ENCODE measurements at regions not wholly inside any gene's neighbourhood (a gene's known extent, or its start where the extent isn't known, plus 50 kb on each side); places are given as distances from the start of the nearest gene placed in this dataset.

DNA sequence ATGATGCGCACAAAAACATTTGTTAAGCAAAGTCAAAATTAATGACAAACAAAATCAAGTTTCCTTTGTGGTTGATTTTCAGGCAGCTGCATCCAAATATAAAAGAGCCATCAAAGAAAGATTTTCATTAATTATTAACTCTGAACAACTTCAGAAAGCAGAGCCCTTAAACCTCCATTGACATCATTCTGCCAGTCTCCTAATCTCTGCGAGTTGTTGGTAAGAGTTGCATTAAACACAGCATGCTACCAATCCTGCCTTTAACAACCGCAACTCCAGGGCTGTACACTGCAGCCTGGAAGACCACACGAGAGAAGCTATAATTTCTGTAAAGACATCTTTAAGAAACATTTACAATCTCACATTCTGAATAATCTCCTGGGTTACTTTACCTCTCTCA is 204.6 kb downstream of the NR2F2 start:
- no peak for TF ChIP-seq Cebpa-rat (IDR thresholded peaks at IDR 0.05)
- H3K9ac ChIP-seq = no peak overlapping the region
- no peaks in the 10 kb centered on the region for H4K20me1 ChIP-seq
- H3K27ac ChIP-seq = no peak overlapping the region
- no peak overlapping the region for H3K4me3 ChIP-seq
- H3K36me3 ChIP-seq = no peaks in the 10 kb centered on the region
- H3K4me1 ChIP-seq = no peaks in the 10 kb centered on the region
- H3K27me3 ChIP-seq = no peaks in the 10 kb centered on the region
- no peak overlapping the region for H3K4me2 ChIP-seq
- no peaks in the 10 kb centered on the region for H3K9me3 ChIP-seq (replicated peaks in 1 of 11)

- no peak overlapping the region for H3K27ac ChIP-seq
- H4K20me1 ChIP-seq = no peaks in the 10 kb centered on the region
- H3K4me1 ChIP-seq = no peaks in the 10 kb centered on the region
- H3K9ac ChIP-seq = no peak overlapping the region
- no peak for TF ChIP-seq Cebpa-rat (IDR thresholded peaks at IDR 0.05)
- no peaks in the 10 kb centered on the region for H3K9me3 ChIP-seq (replicated peaks in 1 of 11)
- H3K4me2 ChIP-seq = no peak overlapping the region
- no peaks in the 10 kb centered on the region for H3K27me3 ChIP-seq
- H3K4me3 ChIP-seq = no peak overlapping the region
- no peaks in the 10 kb centered on the region for H3K36me3 ChIP-seq
Observed at GRCh38 chr15:96538491-96538890, 208.0 kb downstream of the NR2F2 start.

GRCh38 chr15:96540283-96540682 is 209.8 kb downstream of the NR2F2 start:
- no peaks in the 10 kb centered on the region for H3K27me3 ChIP-seq
- no peak for TF ChIP-seq Cebpa-rat (IDR thresholded peaks at IDR 0.05)
- no peak overlapping the region for H3K4me2 ChIP-seq
- no peaks in the 10 kb centered on the region for H3K4me1 ChIP-seq
- no peak overlapping the region for H3K4me3 ChIP-seq
- H3K27ac ChIP-seq = no peak overlapping the region
- H3K9ac ChIP-seq = no peak overlapping the region
- H3K36me3 ChIP-seq = no peaks in the 10 kb centered on the region
- H4K20me1 ChIP-seq = no peaks in the 10 kb centered on the region
- no peaks in the 10 kb centered on the region for H3K9me3 ChIP-seq (replicated peaks in 1 of 11)

GRCh38 chr15:96542130-96542770 is 211.8 kb downstream of the NR2F2 start:
- Histone ChIP-seq H3K4me1 (no peaks in the 10 kb centered on the region), H3K9ac (no peak overlapping the region)

GRCh38 chr15:96544162-96544756 is 213.8 kb downstream of the NR2F2 start:
- H3K27me3 ChIP-seq = no peaks in the 10 kb centered on the region
- no peaks in the 10 kb centered on the region for H3K36me3 ChIP-seq
- TF ChIP-seq Cebpa-rat (IDR thresholded peaks at IDR 0.05) = no peak
- no peaks in the 10 kb centered on the region for H4K20me1 ChIP-seq
- H3K9me3 ChIP-seq (replicated peaks in 1 of 11) = no peaks in the 10 kb centered on the region
- H3K9ac ChIP-seq = no peak overlapping the region
- no peak overlapping the region for H3K27ac ChIP-seq
- no peaks in the 10 kb centered on the region for H3K4me1 ChIP-seq
- H3K4me2 ChIP-seq = no peak overlapping the region
- H3K4me3 ChIP-seq = no peak overlapping the region

More at GRCh38 chr15:96542130-96542770, 211.8 kb downstream of the NR2F2 start:
- no peak overlapping the region for H3K4me2 ChIP-seq
- TF ChIP-seq Cebpa-rat (IDR thresholded peaks at IDR 0.05) = no peak
- no peaks in the 10 kb centered on the region for H4K20me1 ChIP-seq
- H3K27me3 ChIP-seq = no peaks in the 10 kb centered on the region
- no peak overlapping the region for H3K4me3 ChIP-seq
- H3K36me3 ChIP-seq = no peaks in the 10 kb centered on the region
- no peaks in the 10 kb centered on the region for H3K9me3 ChIP-seq (replicated peaks in 1 of 11)
- H3K27ac ChIP-seq = no peak overlapping the region

GRCh38 chr15:96549136-96549535 is 218.6 kb downstream of the NR2F2 start:
- Histone ChIP-seq H3K27ac (no peak overlapping the region), H3K9me3 (replicated peaks in 1 of 11) (no peaks in the 10 kb centered on the region)

DNA sequence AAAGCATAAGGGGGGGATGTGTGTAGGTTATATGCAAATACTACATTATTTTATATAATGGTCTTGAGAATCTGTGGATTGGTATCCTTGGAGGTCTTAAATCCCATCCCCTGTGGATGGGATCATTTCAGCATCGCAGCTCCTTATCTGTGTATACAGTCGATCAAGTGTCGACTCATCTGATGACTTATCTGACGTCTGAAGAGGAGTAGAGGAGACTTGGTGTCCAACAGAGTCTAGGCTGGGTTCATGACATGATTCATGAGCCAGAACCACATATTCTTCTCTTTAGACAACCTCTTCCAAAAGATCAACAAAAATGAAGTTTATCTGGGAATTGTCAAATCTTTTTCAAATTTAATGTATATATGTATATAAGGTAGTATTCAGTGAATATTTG is 220.7 kb downstream of the NR2F2 start:
- Histone ChIP-seq H3K9me3 (replicated peaks in 1 of 11) (no peaks in the 10 kb centered on the region), H4K20me1 (no peaks in the 10 kb centered on the region), H3K27ac (no peak overlapping the region), H3K4me2 (no peak overlapping the region), H3K27me3 (no peaks in the 10 kb centered on the region), H3K4me1 (no peaks in the 10 kb centered on the region), H3K9ac (no peak overlapping the region), H3K36me3 (no peaks in the 10 kb centered on the region), H3K4me3 (no peak overlapping the region)
- TF ChIP-seq Cebpa-rat (IDR thresholded peaks at IDR 0.05) = no peak

More at GRCh38 chr15:96549136-96549535, 218.6 kb downstream of the NR2F2 start:
- no peak overlapping the region for H3K4me3 ChIP-seq
- no peak for TF ChIP-seq Cebpa-rat (IDR thresholded peaks at IDR 0.05)
- H3K9ac ChIP-seq = no peak overlapping the region
- no peaks in the 10 kb centered on the region for H3K27me3 ChIP-seq
- no peaks in the 10 kb centered on the region for H3K4me1 ChIP-seq
- H4K20me1 ChIP-seq = no peaks in the 10 kb centered on the region
- no peaks in the 10 kb centered on the region for H3K36me3 ChIP-seq
- no peak overlapping the region for H3K4me2 ChIP-seq

GRCh38 chr15:96551722-96552121 is 221.2 kb downstream of the NR2F2 start:
- Histone ChIP-seq H3K27ac (no peak overlapping the region), H3K36me3 (no peaks in the 10 kb centered on the region), H3K9ac (no peak overlapping the region), H4K20me1 (no peaks in the 10 kb centered on the region), H3K9me3 (replicated peaks in 1 of 11) (no peaks in the 10 kb centered on the region), H3K4me2 (no peak overlapping the region), H3K4me3 (no peak overlapping the region), H3K27me3 (no peaks in the 10 kb centered on the region), H3K4me1 (no peaks in the 10 kb centered on the region)
- TF ChIP-seq Cebpa-rat (IDR thresholded peaks at IDR 0.05) = no peak

GRCh38 chr15:96553006-96553405 is 222.5 kb downstream of the NR2F2 start:
- no peaks in the 10 kb centered on the region for H3K4me1 ChIP-seq
- H3K9ac ChIP-seq = no peak overlapping the region
- no peaks in the 10 kb centered on the region for H4K20me1 ChIP-seq
- H3K36me3 ChIP-seq = no peaks in the 10 kb centered on the region
- no peaks in the 10 kb centered on the region for H3K27me3 ChIP-seq
- no peak overlapping the region for H3K4me2 ChIP-seq
- no peak for TF ChIP-seq Cebpa-rat (IDR thresholded peaks at IDR 0.05)
- H3K4me3 ChIP-seq = no peak overlapping the region
- H3K9me3 ChIP-seq (replicated peaks in 1 of 11) = no peaks in the 10 kb centered on the region
- H3K27ac ChIP-seq = no peak overlapping the region

DNA sequence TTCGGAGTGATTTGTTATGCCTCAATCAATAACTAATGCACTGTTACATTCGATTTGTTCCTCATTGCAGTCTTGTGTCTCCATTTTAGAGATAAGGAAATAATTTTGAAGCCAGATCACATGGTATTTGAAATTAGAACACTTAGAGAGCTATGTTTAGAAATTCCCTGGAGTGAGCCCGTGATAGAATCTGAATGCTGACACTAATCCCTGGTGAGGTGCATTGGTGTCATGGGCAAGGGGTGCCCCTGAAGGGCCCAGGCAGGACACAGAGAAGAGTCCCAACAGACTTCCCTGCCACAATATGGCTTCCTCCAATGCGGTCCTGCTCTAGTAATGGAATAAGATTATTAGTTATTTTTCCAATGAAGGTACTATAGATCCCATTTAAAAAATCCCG is 223.0 kb downstream of the NR2F2 start:
- no peaks in the 10 kb centered on the region for H3K9me3 ChIP-seq (replicated peaks in 1 of 11)
- no peaks in the 10 kb centered on the region for H4K20me1 ChIP-seq
- no peak overlapping the region for H3K27ac ChIP-seq
- H3K4me1 ChIP-seq = no peaks in the 10 kb centered on the region
- H3K27me3 ChIP-seq = no peaks in the 10 kb centered on the region
- no peak overlapping the region for H3K4me3 ChIP-seq
- H3K36me3 ChIP-seq = no peaks in the 10 kb centered on the region
- no peak overlapping the region for H3K9ac ChIP-seq
- TF ChIP-seq Cebpa-rat (IDR thresholded peaks at IDR 0.05) = no peak
- H3K4me2 ChIP-seq = no peak overlapping the region

All from BLaER1 treated with 17β-estradiol and CSF1 and Interleukin-3, amounts not matched to agents 10 nM and 100 nM (cell line).